Keratinocyte (primary cell): ENCODE measurements at regions not wholly inside any gene's neighbourhood (a gene's known extent, or its start where the extent isn't known, plus 50 kb on each side); places are given as distances from the start of the nearest gene placed in this dataset.

Experiments
- EZH2 ChIP-seq: IDR thresholded peaks from one replicate; pipeline ENCODE4 v1.6.1; 2012; ENCODE audit warnings: inconsistent platforms, mild to moderate bottlenecking, low read length, moderate library complexity
- TF ChIP-seq, protein P1 (sequence below), 3 experiments: IDR thresholded peaks in 1 of 3; conservative IDR thresholded peaks in 1 of 3; optimal IDR thresholded peaks in 1 of 3; 2 replicates in 2 of 3; 3 replicates in 1 of 3; pipeline versions ENCODE3 to v1.5.1; 2011; ENCODE audit warnings: low read length in 3 of 3, mild to moderate bottlenecking in 3 of 3, moderate library complexity in 2 of 3, control low read depth in 1 of 3, inconsistent platforms in 1 of 3; ENCODE audit not compliant: insufficient read depth in 2 of 3; ENCODE audit errors: extremely low read depth in 1 of 3

DNA sequence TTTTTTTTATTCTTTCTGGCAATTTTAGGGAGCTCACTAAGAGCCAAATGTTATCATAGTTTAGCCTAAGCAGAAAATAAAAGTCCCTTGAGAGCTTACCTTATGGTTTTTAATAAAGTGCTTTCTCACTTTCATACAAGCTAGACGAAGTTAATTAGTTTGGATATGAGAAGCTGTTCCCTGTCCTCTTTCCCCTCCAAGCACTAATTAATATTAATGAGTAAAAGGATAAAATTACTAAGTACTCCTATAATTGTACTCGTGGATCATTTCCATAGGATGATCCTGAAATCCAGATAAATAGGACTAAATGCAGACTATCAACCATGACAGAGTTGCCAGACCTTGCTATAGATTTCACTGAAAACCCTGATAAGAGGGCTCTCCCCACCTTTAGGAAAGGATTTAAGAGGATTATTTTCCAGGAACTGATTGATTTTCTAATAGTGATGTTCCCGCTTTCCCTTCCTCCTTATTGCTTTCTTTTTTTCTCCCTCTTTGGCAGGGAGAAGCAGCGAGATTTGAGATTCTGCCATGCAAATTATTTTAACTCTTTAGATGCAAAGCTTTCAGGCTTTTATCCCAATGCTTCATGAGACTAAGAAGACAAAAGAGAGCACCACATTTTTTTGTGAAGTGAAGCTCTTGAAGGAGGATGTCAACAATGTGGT, 58.3 kb upstream of the HECW1 start:
- TF ChIP-seq, protein P1, sequence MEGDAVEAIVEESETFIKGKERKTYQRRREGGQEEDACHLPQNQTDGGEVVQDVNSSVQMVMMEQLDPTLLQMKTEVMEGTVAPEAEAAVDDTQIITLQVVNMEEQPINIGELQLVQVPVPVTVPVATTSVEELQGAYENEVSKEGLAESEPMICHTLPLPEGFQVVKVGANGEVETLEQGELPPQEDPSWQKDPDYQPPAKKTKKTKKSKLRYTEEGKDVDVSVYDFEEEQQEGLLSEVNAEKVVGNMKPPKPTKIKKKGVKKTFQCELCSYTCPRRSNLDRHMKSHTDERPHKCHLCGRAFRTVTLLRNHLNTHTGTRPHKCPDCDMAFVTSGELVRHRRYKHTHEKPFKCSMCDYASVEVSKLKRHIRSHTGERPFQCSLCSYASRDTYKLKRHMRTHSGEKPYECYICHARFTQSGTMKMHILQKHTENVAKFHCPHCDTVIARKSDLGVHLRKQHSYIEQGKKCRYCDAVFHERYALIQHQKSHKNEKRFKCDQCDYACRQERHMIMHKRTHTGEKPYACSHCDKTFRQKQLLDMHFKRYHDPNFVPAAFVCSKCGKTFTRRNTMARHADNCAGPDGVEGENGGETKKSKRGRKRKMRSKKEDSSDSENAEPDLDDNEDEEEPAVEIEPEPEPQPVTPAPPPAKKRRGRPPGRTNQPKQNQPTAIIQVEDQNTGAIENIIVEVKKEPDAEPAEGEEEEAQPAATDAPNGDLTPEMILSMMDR (optimal IDR thresholded peaks at IDR 0.05 in 1 of 3, IDR thresholded peaks at IDR 0.05 in 1 of 3, conservative IDR thresholded peaks at IDR 0.05 in 1 of 3; ENCODE audit: extremely low read depth in 1 of 3, insufficient read depth in 2 of 3, low read length in 3 of 3), result no peak
- TF ChIP-seq EZH2, result no peak
